Type B pancreatic cell (in vitro differentiated cells): ENCODE measurements at regions not wholly inside any gene's neighbourhood (a gene's known extent, or its start where the extent isn't known, plus 50 kb on each side); places are given as distances from the start of the nearest gene placed in this dataset.
A peak's percentile ranks its signal among the peaks of the same experiment; 100 is the strongest.

ENCODE experiments used
- DNase-seq: peaks from one replicate; pipeline ENCODE4 v3.0.0; 2021; ENCODE audit warnings: mixed read lengths; ENCODE audit not compliant: unreplicated experiment; ENCODE audit errors: extremely low spot score
- H3K27ac Mint-ChIP-seq: 2 replicates; pipeline ENCODE4 v1.8.0; 2021; ENCODE audit warnings: mild to moderate bottlenecking, mixed read lengths
- H3K27me3 Mint-ChIP-seq: 2 replicates; pipeline ENCODE4 v1.8.0; 2021; ENCODE audit warnings: mixed read lengths
- H3K36me3 Mint-ChIP-seq: 2 replicates; pipeline ENCODE4 v1.8.0; 2021; ENCODE audit warnings: mixed read lengths
- H3K4me1 Mint-ChIP-seq: one replicate; pipeline ENCODE4 v1.8.0; 2021; ENCODE audit warnings: mixed read lengths; ENCODE audit not compliant: unreplicated experiment
- H3K4me3 Mint-ChIP-seq: 2 replicates; pipeline ENCODE4 v1.8.0; 2021; ENCODE audit warnings: mild to moderate bottlenecking, mixed read lengths
- H3K9me3 Mint-ChIP-seq: 2 replicates; pipeline ENCODE4 v1.8.0; 2021; ENCODE audit warnings: mixed read lengths
- CTCF ChIP-seq: fragments of 200-600 bp; sonication (generic); conservative IDR thresholded peaks from 2 replicates; pipeline ENCODE4 v1.5.0; 2021; ENCODE audit warnings: antibody characterized with exemption, mild to moderate bottlenecking

- no peaks in the 10 kb centered on the region for H3K9me3 Mint-ChIP-seq
- DNase-seq = no peak
- H3K27me3 Mint-ChIP-seq = no peaks in the 10 kb centered on the region
- H3K4me3 Mint-ChIP-seq = no peak overlapping the region
- TF ChIP-seq CTCF = no peak
- no peak overlapping the region for H3K27ac Mint-ChIP-seq
- peaks cover 6% of the 10 kb centered on the region for H3K4me1 Mint-ChIP-seq
- H3K36me3 Mint-ChIP-seq = no peaks in the 10 kb centered on the region
These were observed 74.7 kb downstream of the FAM217A start for GRCh38 chr6:4004249-4004648.

GRCh38 chr6:4008324-4009047 is 70.5 kb downstream of the FAM217A start:
- Mint-ChIP-seq H3K36me3 (peaks cover 13% of the 10 kb centered on the region), H3K4me3 (no peak overlapping the region), H3K9me3 (no peaks in the 10 kb centered on the region), H3K27me3 (no peaks in the 10 kb centered on the region), H3K27ac (peak overlapping the region; percentile 82), H3K4me1 (peaks cover 22% of the 10 kb centered on the region)
- DNase-seq = no peak
- peak; percentile 71 for TF ChIP-seq CTCF

- Mint-ChIP-seq H3K4me3 (no peak overlapping the region), H3K9me3 (no peaks in the 10 kb centered on the region), H3K27ac (no peak overlapping the region), H3K27me3 (no peaks in the 10 kb centered on the region), H3K4me1 (peaks cover 22% of the 10 kb centered on the region), H3K36me3 (peaks cover 20% of the 10 kb centered on the region)
- DNase-seq = no peak
- TF ChIP-seq CTCF = no peak
These were observed 69.5 kb downstream of the FAM217A start for GRCh38 chr6:4009486-4009885.

- no peaks in the 10 kb centered on the region for H3K9me3 Mint-ChIP-seq
- no peak overlapping the region for H3K27ac Mint-ChIP-seq
- H3K27me3 Mint-ChIP-seq = no peaks in the 10 kb centered on the region
- H3K36me3 Mint-ChIP-seq = peaks cover 23% of the 10 kb centered on the region
- no peak overlapping the region for H3K4me3 Mint-ChIP-seq
- H3K4me1 Mint-ChIP-seq = peaks cover 26% of the 10 kb centered on the region
- DNase-seq = no peak
- TF ChIP-seq CTCF = no peak
These were observed 68.9 kb downstream of the FAM217A start for GRCh38 chr6:4010048-4010447.

GRCh38 chr6:4010689-4011090 is 68.2 kb downstream of the FAM217A start:
- TF ChIP-seq CTCF = no peak
- peaks cover 25% of the 10 kb centered on the region for H3K36me3 Mint-ChIP-seq
- peaks cover 26% of the 10 kb centered on the region for H3K4me1 Mint-ChIP-seq
- H3K27me3 Mint-ChIP-seq = no peaks in the 10 kb centered on the region
- no peak overlapping the region for H3K4me3 Mint-ChIP-seq
- no peaks in the 10 kb centered on the region for H3K9me3 Mint-ChIP-seq
- peak overlapping the region; percentile 31 for H3K27ac Mint-ChIP-seq
- DNase-seq = no peak
